HG02642 (cell line): ENCODE measurements at regions not wholly inside any gene's neighbourhood (a gene's known extent, or its start where the extent isn't known, plus 50 kb on each side); places are given as distances from the start of the nearest gene placed in this dataset.

Experiments used
- ATAC-seq: cut with Tn5 transposase; IDR thresholded peaks from one replicate; pipeline ENCODE4 v1.9.1; 2021; ENCODE audit warnings: mild to moderate bottlenecking; ENCODE audit not compliant: unreplicated experiment, poor library complexity

- ATAC-seq = no peak
Measured at GRCh38 chr22:48891688-48892577, 935.7 kb downstream of the BRD1 start.

GRCh38 chr22:48890693-48891554 is 936.7 kb downstream of the BRD1 start:
- no peak for ATAC-seq

- ATAC-seq = no peak
Measured at GRCh38 chr22:48889887-48890692, 937.6 kb downstream of the BRD1 start.

- ATAC-seq = no peak
Measured at GRCh38 chr22:48889209-48889830, 938.4 kb downstream of the BRD1 start.

GRCh38 chr22:48888466-48889208 is 939.0 kb downstream of the BRD1 start:
- ATAC-seq = no peak

- no peak for ATAC-seq
Measured at GRCh38 chr22:48887394-48888332, 940.0 kb downstream of the BRD1 start.

GRCh38 chr22:48886604-48887393 is 940.9 kb downstream of the BRD1 start:
- ATAC-seq = no peak

GRCh38 chr22:48885919-48886305 is 941.8 kb downstream of the BRD1 start:
- ATAC-seq = no peak

GRCh38 chr22:48885271-48885918 is 942.3 kb downstream of the BRD1 start:
- no peak for ATAC-seq

GRCh38 chr22:48884786-48885185 is 942.9 kb downstream of the BRD1 start:
- ATAC-seq = no peak

- no peak for ATAC-seq
Measured at GRCh38 chr22:48884324-48884723, 943.3 kb downstream of the BRD1 start.

- no peak for ATAC-seq
Measured at GRCh38 chr22:48883211-48883960, 944.3 kb downstream of the BRD1 start.

GRCh38 chr22:48882636-48883200 is 945.0 kb downstream of the BRD1 start:
- no peak for ATAC-seq

GRCh38 chr22:48881326-48881980 is 946.2 kb downstream of the BRD1 start:
- ATAC-seq = no peak

- ATAC-seq = no peak
Measured at GRCh38 chr22:48880749-48881148, 946.9 kb downstream of the BRD1 start.

GRCh38 chr22:48876951-48877350 is 950.7 kb downstream of the BRD1 start:
- no peak for ATAC-seq
